EL (cell line): ENCODE measurements at regions not wholly inside any gene's neighbourhood (a gene's known extent, or its start where the extent isn't known, plus 50 kb on each side); places are given as distances from the start of the nearest gene placed in this dataset.

Experiments used
- DNase-seq: peaks from one replicate; pipeline ENCODE4 v3.0.0-alpha.2; 2016

GRCh38 chr4:65834707-65835106 is 164.4 kb upstream of the EPHA5 start:
- no peak for DNase-seq

GRCh38 chr4:65831828-65832227 is 161.5 kb upstream of the EPHA5 start:
- no peak for DNase-seq

GRCh38 chr4:65825116-65825753 is 154.9 kb upstream of the EPHA5 start:
- DNase-seq: peak; percentile 65

- DNase-seq: no peak
Observed at GRCh38 chr4:65819192-65819591, 148.9 kb upstream of the EPHA5 start.

- no peak for DNase-seq
Observed at GRCh38 chr4:65805936-65806335, 135.6 kb upstream of the EPHA5 start.

GRCh38 chr4:65799513-65799912 is 129.2 kb upstream of the EPHA5 start:
- no peak for DNase-seq

- DNase-seq: no peak
Observed at GRCh38 chr4:65798498-65799127, 128.3 kb upstream of the EPHA5 start.

- no peak for DNase-seq
Observed at GRCh38 chr4:65791812-65792308, 121.6 kb upstream of the EPHA5 start.

- no peak for DNase-seq
Observed at GRCh38 chr4:65791111-65791811, 121.0 kb upstream of the EPHA5 start.

- no peak for DNase-seq
Observed at GRCh38 chr4:65789805-65790204, 119.5 kb upstream of the EPHA5 start.

GRCh38 chr4:65789341-65789740 is 119.1 kb upstream of the EPHA5 start:
- DNase-seq: no peak

GRCh38 chr4:65777270-65777669 is 107.0 kb upstream of the EPHA5 start:
- DNase-seq: no peak

GRCh38 chr4:65773636-65774035 is 103.3 kb upstream of the EPHA5 start:
- no peak for DNase-seq

GRCh38 chr4:65747386-65747785 is 77.1 kb upstream of the EPHA5 start:
- DNase-seq: peak; percentile 23

- no peak for DNase-seq
Observed at GRCh38 chr4:65738134-65738533, 67.8 kb upstream of the EPHA5 start.

- DNase-seq: no peak
Observed at GRCh38 chr4:65737672-65738071, 67.4 kb upstream of the EPHA5 start.

- DNase-seq: no peak
Observed at GRCh38 chr4:65724973-65725372, 54.7 kb upstream of the EPHA5 start.
